ELF-1 (cell line): ENCODE measurements at regions not wholly inside any gene's neighbourhood (a gene's known extent, or its start where the extent isn't known, plus 50 kb on each side); places are given as distances from the start of the nearest gene placed in this dataset.

Source experiments
- DNase-seq: peaks from one replicate; pipeline ENCODE4 v3.0.0-alpha.2; 2016; ENCODE audit warnings: low read depth, low spot score

GRCh38 chr4:55754754-55755350 lies 64.7 kb upstream of the EXOC1L start:
- DNase-seq = no peak

GRCh38 chr4:55756208-55756607 lies 63.4 kb upstream of the EXOC1L start:
- DNase-seq = no peak

- DNase-seq = no peak
Observed at GRCh38 chr4:55757356-55757952, 62.1 kb upstream of the EXOC1L start.

- no peak for DNase-seq
Observed at GRCh38 chr4:55758066-55758465, 61.5 kb upstream of the EXOC1L start.

GRCh38 chr4:55758570-55758969 lies 61.0 kb upstream of the EXOC1L start:
- DNase-seq = no peak

- no peak for DNase-seq
Observed at GRCh38 chr4:55762819-55763218, 56.8 kb upstream of the EXOC1L start.

- no peak for DNase-seq
Observed at GRCh38 chr4:55763996-55764395, 55.6 kb upstream of the EXOC1L start.

- DNase-seq = no peak
Observed at GRCh38 chr4:55765070-55765469, 54.5 kb upstream of the EXOC1L start.

- DNase-seq = peak; percentile 74
Observed at GRCh38 chr4:55768291-55768690, 51.3 kb upstream of the EXOC1L start.
